ENCODE measurements at regions not wholly inside any gene's neighbourhood (a gene's known extent, or its start where the extent isn't known, plus 50 kb on each side); places are given as distances from the start of the nearest gene placed in this dataset.
"Not testable (repeated sequence)": the region's sequence is repeated elsewhere in the genome, so short reads cannot be mapped to it uniquely, and the experiment has no call there.

DNA sequence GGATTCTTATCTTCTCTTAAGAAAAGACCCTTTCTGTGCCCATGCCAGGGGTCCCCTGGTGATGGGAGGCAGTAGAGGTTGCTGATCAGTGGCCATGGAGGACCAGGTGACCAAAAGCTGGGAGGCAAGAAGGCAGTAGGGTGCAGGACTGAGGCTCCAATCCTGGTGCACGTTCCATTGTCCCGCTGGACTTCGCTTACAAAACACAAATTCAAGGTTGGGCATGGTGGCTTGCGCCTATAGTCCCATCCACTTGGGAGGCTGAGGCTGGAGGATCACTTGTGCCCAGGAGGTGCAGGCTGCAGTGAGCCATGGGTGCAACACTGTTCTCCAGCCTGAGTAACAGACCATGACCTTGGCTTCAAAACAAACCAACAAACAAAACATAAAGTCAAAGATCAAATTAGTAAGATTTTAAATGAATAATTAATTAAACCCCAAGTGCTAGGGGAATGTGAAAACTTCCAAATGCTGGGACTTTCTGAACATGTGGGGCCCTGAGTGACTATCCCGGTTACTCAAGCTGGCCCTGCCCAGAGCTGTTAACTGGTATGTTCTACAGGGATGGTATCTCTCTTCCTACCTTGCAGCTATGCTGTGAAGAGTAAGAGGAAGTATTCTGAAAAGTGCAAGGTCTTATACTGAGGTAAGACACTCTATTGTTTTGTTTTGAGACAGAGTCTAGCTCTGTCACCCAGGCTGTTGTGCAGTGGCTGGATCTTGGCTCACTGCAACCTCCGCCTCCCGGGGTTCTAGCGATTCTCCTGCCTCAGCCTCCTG, 97.6 kb downstream of the LYZL2 start:
- no peak for DNase-seq (ENCODE audit: low read depth, low spot score)

DNA sequence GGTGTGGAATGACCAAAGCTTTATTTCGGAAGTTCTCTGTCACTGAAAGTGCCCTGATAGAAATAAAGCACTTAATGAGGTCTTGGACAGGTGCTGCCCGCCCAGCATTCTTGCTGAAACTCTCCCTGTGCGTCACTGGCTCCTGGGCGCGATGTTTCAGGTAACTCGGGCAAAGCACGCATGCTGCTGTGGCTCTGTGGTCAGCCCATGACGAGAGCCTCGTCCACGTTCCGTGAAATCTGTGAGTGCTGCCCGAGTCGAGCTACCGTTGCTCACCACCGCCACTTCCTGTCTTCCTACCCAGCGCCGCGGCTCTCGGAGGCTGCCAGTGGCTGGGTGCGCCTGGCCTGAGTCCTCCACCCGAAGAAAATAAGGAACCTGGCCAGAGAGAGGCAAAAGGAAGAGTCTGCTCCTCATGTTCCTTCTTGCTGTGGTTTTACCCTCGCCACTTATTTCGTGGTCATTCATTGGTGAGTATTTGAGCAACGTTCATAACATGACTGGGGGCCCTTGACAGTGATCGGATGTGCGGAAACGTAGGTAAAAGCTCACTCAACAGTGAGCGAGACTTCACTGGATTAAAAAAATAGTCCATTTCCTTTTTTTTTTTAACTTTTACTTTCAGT, 95.5 kb downstream of the MAP3K8 start:
- DNase-seq (ENCODE audit: low read depth, low spot score) = peak; percentile 28

DNA sequence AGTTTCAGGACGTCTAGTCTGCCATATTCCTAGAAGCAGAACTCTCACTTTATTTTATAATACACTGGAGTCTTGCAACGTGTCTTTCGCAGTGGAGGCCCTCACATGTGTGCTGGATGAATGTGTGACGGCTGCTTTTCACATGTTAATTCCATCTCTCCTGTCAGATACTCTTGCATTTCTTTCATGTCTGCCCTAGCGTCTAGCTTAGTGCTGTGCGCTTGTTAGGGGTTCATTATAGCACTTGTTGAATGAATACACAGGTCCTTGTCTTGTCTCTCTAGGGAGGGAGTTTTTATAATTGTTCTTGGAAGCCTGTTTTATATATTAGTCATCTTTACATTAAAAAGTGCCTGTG, 94.4 kb downstream of the MAP3K8 start:
- DNase-seq (ENCODE audit: low read depth, low spot score) = no peak

DNA sequence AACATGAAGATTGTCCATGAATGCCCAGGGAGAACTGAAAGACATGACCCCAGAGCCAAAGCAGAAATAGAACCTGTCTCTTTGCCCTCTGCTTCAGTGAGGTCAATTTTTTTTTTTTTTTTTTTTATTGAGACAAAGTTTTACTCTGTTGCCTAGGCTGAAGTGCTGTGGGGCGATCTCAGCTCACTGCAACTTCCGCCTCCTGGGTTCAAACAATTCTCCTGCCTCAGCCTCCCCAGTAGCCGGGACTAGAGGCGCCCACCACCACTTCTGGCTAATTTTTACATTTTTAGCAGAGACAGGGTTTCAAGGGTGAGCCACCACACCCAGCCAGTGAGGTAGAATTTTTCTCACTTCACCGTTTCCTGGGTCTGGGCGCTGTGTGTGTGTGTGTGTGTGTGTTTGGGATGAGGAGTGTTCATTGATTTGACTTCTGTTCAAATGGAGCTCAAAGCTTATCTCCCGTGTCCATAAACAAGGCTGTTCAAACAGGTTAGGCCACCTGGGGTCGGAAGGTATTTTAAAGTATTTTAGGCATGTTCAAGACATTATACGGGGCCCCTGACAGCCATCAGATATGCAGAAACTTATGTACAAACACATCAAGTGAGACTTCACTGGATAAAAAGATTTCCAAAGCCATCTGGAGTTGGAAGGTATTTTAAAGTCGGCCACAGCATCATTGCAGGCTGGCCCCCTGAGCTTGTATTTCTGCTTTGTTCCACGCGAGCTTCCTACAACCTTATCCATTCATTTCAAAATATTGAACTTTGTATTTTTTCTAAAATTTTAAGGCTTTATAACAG, 93.8 kb downstream of the MAP3K8 start:
- no peak for DNase-seq (ENCODE audit: low read depth, low spot score)

DNA sequence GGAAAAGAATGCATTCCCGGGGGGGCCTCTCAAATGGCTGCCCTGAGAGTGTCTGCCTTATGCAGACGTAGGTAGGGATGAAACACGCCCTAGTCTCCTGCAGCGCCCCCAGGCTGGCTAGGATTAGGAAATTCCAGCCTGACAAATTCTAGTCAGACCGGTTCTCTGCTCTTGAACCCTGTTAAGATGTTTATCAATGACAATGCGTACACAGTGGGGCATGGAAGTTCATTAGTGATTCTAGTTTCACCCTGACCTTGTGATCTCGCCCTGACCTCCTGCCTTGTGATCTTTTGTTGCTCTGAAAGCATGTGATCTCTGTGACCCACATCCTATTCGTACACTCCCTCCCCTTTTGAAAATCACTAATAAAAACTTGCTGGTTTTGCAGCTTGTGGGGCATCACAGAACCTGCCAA, 88.7 kb downstream of the MAP3K8 start:
- not testable (repeated sequence) for DNase-seq (ENCODE audit: low read depth, low spot score)

DNA sequence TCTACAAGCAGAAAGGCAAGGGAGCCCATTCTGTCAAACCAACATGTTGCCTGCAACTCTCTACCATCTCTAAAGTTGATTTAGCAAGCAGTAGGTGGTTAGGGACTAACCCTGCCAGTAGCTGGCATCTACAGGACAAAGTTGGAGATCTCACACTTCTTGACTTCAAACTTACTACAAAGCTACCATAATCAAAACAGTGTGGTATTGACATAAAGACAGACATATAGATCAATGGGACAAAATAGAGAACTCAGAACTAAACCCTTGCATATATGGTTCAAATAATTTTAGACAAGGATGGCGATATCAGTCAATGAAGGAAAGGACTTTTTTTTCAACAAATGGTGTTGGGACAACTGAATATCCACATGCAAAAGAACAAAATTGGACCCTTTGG, 84.9 kb downstream of the MAP3K8 start:
- DNase-seq (ENCODE audit: low read depth, low spot score) = no peak
